NCI-H524 treated with DMSO at 0.1 percent for 48 hours (cell line): ENCODE measurements at regions not wholly inside any gene's neighbourhood (a gene's known extent, or its start where the extent isn't known, plus 50 kb on each side); places are given as distances from the start of the nearest gene placed in this dataset.

Source experiments
- DNase-seq: peaks from one replicate; lab custom pipeline; 2025; lab: John Stamatoyannopoulos, UW

DNA sequence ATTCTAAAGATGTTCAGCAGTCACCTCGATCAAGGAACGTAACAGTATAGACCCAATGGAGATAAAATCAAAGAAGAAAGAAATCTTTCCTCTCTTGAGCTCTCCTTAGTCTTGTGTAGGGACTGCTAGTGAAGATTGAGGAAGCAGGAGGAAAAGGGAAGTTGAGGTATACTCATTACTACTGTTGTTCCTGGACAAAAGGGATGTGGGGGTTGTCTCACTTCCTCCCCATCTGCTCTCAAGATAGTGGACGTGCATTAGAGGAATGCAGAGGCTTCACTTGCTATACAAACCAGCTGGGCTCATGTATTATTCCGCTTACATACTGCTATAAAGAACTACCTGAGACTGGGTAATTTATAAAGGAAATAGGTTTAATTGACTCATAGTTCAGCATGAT lies 208.9 kb upstream of the ARHGEF9 start:
- DNase-seq: no peak

DNA sequence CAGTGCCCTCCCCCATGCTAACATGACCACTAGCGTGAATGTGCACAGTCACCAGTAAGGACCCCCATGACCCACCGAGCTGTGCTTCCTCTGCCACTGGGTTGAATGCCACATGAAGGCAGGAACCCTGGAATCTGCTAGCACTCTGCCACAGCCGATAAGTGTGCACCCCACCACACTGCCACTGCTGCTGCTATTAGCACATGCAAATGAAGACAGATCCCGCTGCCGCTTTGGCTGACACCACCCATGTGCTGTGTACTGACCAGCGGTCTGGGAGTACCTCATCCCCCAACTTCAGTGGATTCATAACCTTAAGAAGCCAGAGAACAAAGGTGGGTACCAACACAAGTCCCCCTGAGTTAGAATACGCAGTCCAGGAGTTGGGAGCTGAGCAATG lies 200.9 kb upstream of the ARHGEF9 start:
- DNase-seq: no peak

DNA sequence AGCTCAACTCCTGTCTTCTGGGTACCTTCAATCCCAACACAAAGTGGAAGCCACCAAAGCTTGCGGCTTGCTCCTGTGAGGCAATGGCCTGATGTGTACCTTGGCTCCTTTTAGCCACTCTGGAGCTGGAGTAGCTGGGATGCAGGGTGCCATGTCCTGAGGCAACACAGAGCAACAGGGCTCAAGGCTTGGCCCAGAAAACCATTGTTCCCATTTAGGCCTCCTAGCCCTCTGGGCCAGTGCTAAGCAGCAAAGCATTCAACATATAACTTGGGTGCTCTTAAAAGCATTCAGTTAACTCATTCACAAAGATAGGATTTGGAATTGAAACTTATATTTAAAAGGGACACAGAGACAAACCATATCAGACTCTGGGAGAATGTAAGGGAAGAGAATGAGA lies 194.5 kb upstream of the ARHGEF9 start:
- DNase-seq: no peak

GRCh38 chrX:63967551-63967950 lies 182.5 kb upstream of the ARHGEF9 start:
- DNase-seq: no peak

GRCh38 chrX:63963095-63963784 lies 178.2 kb upstream of the ARHGEF9 start:
- no peak for DNase-seq

GRCh38 chrX:63961964-63962363 lies 176.9 kb upstream of the ARHGEF9 start:
- no peak for DNase-seq

DNA sequence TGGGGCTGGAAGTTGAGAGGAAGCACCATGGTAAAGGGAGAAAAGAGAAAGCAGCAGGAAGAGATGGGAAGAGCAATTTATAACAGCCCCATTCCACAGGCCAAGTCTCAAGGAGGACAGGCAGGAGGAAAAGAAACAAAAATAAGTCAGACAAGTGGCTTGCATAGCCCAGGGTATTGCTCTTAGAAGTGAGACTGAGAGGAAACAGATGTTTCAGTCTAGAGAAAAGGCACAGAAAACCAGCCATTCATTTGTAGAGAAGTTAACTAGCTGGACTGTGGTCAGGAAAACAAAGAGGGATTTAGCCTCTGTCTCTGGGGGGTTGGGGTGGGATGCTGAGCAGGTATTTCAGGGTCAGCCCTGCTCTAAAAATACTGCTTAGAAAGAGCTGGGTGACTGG lies 175.0 kb upstream of the ARHGEF9 start:
- no peak for DNase-seq

DNA sequence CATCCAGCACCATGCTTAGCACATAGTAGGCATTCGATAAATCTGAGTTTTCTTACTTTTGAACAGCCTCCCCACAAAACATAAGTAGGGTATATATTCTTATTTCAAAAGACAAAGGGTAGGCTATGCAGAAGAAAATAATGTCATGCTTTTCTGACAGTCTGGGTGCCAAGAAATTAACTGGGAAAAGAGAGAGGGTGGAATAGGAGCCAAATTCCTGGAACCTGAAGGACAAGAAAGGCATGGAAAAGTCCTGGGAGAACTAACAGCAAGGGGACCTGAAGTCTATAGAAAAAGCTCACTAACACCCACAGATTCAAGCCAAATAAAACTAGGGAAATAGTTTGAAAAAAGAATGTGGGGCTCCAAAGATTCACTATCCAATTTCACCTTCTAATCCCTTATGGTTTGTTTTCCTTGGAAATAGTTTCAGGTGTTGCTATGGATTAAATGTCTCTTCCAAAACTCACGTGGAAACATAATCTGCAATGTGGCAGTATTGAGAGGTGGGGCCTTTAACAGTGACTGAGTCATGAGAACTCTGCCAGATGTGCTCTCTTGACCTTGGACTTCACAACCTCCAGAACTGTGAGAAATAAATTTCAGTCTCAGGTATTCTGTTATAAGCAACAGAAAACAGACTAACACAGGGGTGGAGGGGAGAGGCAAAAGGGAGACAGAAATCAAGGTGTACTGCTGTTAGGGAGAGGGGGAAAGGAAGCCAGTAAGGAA lies 173.3 kb upstream of the ARHGEF9 start:
- no peak for DNase-seq

DNA sequence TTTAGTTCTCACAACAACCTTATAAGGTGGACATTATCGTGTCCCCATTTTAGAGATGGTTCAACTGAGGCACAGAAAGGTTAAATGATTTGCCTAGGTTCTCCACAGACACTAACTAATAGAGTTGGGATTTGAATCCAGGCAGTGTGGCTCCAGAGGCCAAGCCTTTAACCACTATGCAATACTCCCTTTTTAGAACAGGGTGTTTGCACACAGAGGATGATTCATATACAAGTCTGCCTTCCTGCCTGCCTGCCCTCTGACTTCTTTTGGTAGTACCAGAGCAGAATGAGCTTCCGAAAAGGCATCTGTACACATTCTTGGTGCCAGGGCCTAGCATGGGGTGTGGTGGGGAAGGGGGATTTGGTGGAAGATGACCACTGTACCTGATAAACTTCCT lies 150.8 kb upstream of the ARHGEF9 start:
- DNase-seq: no peak

GRCh38 chrX:63934791-63935190 lies 149.8 kb upstream of the ARHGEF9 start:
- no peak for DNase-seq

- no peak for DNase-seq
Measured at GRCh38 chrX:63934160-63934559, 149.1 kb upstream of the ARHGEF9 start.

DNA sequence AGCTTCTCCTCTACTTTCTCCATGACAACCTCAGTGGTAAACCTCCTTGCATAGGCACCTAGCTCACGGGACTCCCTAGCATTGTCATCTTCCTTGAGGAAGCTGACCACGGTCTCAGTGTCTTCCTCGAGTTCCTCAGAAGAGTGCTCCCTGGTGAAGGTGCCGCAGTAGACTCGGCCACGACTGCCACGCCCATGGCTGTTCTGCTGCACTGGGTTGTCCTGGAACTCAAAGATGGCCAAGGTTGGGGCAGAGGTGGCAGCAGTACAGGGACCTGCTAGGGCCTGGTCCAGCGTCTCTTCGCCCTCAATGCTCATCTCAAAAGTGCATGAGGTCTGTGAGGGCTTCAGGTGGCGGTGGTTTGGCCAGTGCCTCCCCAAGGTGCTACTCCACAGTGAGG lies 147.9 kb upstream of the ARHGEF9 start:
- no peak for DNase-seq

GRCh38 chrX:63932006-63932405 lies 147.0 kb upstream of the ARHGEF9 start:
- DNase-seq: no peak

- DNase-seq: peak; percentile 6
Measured at GRCh38 chrX:63930140-63930539, 145.1 kb upstream of the ARHGEF9 start.

GRCh38 chrX:63929608-63930007 lies 144.6 kb upstream of the ARHGEF9 start:
- DNase-seq: no peak

GRCh38 chrX:63927848-63928247 lies 142.8 kb upstream of the ARHGEF9 start:
- DNase-seq: no peak

DNA sequence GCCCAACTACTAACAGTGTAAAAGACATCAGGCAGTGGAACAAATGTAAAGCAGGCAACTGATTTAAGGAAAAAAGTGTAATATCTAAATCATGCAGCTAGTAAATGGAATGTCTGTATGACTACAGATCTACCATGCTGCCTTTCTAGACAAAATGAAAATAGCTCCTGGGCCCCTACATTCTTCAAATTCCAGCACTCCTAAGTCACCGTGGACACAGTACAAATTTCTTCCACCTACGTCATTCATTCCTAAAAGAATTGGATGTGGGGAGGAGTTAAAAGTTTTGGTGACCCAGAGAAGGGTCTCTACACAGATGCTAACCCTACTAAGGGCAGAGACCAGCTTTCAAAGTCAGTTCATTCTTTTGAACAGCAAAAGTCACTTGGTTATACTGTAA lies 137.2 kb upstream of the ARHGEF9 start:
- no peak for DNase-seq

GRCh38 chrX:63920875-63921274 lies 135.9 kb upstream of the ARHGEF9 start:
- no peak for DNase-seq

GRCh38 chrX:63919081-63919480 lies 134.1 kb upstream of the ARHGEF9 start:
- DNase-seq: no peak

- peak; percentile 11 for DNase-seq
Measured at GRCh38 chrX:63918611-63919010, 133.6 kb upstream of the ARHGEF9 start.

DNA sequence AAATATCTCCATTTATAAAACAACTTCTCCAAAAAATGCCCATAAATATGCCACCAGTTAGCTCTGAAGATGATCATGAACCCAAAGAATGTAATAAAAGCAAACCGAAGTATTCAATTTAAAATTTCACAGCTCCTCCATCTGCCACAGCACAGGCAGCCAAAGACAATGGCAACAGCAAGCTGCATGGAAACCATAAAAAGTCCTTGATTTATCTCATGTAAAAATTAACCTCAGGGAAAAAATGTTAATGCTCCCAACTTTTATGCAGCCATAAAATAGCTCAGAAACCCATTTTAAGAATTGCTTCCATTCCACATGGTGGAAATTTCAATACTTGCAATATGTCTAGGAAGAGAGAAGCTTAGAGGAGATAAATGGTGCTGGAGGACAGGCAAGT lies 132.3 kb upstream of the ARHGEF9 start:
- no peak for DNase-seq

- no peak for DNase-seq
Measured at GRCh38 chrX:63913719-63914118, 128.7 kb upstream of the ARHGEF9 start.

DNA sequence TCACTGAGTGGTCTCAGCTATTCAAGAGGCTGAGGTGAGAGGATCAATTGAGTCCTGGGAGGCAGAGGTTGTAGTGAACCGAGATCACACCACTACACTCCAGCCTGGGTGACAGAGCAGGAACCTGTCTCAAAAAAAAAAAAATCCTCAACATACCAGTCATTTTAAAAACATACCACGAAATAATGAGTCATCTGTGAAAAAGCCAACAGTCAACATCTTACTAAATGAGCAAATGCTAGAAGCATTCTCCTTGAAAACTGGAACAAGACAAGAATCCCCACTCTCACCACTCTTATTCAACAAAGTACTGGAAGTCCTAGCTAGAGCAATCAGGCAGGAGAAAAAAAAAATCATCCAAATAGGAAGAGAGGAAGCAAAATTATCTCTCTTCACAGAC lies 104.0 kb upstream of the ARHGEF9 start:
- DNase-seq: no peak
